HT-29 (cell line): ENCODE measurements at regions not wholly inside any gene's neighbourhood (a gene's known extent, or its start where the extent isn't known, plus 50 kb on each side); places are given as distances from the start of the nearest gene placed in this dataset.
"Not testable (repeated sequence)": the region's sequence is repeated elsewhere in the genome, so short reads cannot be mapped to it uniquely, and the experiment has no call there.

Experiments used
- DNase-seq: peaks from one replicate; pipeline ENCODE4 v3.0.0-alpha.2; 2015; ENCODE audit warnings: low spot score

DNA sequence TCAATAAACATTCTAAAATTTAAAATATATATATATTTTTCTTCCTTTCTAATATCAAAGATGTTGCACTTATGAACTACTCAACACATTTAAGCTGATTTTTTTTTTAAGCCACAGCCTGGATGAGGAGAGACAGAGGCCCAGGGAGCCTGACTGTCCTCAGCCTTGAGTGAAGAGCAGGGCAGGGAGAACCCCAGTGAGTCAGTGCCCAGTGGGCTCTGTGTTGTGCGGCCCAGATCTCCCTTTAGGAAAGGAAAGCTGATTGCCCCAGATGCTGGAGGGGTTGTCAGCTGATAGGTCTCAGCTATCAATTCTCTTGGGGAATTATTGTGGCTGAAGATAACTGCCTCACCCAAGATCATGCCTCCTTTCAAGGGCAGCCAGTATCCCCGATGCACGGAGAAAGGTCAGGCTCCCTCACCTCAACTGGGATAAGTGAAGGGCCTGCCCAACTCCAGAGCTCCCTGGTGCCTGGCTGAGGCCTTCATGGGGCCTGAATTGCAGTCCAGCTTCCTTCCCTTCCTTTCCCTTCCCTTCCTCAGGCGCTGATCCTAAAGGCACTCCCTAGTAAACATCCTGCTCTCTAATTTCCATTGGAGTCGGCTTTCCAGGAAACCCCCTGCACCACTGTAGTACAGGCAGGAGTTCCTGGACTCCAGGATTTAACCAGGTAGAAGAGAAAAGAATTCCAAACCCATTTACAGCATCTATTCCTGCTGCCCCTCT, 106.9 kb upstream of the ATL2 start:
- DNase-seq: no peak

DNA sequence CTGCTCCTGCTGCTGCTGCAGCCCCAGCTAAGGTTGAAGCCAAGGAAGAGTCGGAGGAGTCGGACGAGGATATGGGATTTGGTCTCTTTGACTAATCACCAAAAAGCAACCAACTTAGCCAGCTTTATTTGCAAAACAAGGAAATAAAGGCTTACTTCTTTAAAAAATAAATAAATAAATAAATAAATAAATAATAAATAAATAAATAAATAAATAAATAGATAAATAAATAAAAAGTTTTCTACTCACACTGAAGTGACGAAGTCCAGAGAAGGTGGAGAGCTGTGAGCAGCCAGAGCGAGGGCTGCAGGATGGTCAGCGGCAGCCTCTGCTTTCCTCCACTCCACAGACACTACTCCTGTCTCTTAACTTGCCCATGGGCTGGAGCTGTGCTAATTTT, 105.6 kb upstream of the ATL2 start:
- DNase-seq: not testable (repeated sequence)

DNA sequence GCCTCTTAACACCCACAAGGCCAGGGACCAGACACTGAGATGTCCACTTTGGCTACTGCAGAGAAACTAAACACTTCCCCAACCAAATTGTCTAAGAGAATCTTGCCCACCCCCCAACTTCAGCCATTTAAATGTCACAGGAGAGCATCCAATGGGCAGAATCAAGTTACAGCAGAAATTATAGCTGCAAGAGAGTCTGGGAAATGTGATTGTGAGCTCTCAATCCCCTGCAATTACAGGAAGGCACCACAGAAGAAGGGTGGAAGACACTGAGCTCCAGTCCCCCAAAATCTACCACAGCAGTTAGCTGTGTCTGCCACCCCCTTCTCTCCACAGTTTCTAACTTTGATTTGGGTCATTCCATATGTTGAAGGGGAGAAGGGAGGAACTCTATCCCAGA, 103.5 kb upstream of the ATL2 start:
- no peak for DNase-seq

DNA sequence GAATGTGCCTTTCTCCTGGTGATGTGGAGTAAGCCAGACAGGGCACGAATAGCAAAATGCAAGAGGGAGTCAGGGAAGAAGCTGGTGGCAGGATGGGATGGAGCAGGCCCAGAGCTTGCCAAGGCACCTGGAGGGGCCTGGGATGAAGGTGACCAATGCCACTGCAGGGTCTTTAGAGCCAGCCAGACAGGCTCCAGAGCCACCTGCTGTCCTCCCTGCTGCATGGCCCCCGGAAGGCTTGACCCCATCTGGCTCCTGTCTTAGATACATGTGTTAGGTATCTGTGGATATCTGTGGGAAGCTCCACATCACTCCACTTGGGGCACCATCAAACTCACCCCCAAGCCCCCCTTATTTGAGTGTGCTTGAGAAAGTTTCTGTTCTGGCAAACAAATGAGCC, 99.9 kb upstream of the ATL2 start:
- no peak for DNase-seq

DNA sequence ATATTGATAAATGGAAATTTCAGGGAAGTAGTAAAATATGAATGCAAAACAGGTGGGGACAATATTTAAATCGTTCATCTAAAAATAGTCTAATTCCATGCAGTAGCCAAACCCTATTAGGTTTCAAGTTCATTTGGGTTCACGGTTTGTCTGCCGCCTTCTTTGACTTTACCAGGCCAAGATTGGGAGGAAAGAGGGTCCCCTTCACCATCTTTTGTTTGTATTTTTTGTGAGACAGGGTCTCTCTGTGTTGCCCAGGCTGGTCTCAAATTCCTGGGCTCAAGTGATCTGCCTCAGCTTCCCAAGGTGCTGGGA, 98.5 kb upstream of the ATL2 start:
- no peak for DNase-seq

DNA sequence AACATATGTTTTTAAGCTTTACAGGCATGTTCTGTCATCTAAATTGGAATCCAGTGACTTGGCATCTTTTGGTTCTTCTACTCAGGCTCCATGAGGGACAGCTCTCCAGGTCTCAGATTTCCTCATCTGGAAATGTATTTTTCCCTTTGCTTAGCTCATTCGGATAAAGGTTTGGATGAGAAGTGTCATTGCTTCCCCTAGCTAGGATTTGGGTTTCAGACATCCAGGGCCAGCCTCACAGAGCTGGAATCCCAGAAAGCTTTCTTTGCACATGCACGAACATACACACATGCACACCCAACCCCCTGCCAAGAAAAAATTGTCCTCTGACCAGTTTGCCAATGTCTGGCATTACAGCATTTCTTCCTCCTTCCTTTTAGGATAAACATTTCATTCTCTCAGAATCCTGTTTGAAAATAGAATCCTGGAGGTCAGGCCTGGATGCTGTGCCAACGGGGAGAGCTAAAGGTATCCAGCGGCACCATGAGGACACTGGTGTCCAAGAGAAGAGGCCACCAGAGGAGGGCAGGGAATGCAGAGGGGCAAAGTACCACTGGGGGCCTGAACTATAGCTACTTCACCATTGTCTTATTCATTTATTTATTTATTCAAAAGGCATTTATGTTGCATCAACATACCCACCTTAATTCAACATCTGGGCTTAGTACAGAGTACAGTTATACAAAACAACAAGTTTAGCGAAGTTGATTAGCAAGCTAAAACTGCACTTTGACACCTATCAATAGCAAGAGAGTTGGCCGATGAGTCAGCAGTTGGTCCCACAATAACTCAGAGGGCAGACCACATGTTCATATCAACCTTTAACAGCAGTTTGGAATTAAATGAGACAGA, 97.9 kb upstream of the ATL2 start:
- DNase-seq: peak; percentile 25

DNA sequence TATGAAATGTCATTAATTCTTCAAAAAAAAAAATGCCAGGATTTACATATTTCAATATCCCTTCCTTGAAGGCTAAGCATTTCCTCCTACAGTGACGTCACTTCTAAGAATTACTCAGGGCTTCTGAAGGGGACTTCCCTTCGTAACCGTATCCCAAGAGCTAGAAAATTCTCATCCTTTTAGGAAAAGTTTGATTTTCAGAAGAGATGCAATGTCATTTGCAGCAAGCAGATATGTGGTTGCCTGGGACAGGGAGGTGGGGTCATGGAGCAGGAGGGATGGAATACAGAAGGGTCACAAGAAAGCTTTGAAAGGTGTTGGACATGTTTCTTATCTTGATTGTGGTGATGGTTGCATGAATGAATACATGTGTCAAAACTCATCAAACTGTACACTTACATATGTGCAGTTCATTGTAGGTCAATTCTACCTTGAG, 97.0 kb upstream of the ATL2 start:
- DNase-seq: no peak

DNA sequence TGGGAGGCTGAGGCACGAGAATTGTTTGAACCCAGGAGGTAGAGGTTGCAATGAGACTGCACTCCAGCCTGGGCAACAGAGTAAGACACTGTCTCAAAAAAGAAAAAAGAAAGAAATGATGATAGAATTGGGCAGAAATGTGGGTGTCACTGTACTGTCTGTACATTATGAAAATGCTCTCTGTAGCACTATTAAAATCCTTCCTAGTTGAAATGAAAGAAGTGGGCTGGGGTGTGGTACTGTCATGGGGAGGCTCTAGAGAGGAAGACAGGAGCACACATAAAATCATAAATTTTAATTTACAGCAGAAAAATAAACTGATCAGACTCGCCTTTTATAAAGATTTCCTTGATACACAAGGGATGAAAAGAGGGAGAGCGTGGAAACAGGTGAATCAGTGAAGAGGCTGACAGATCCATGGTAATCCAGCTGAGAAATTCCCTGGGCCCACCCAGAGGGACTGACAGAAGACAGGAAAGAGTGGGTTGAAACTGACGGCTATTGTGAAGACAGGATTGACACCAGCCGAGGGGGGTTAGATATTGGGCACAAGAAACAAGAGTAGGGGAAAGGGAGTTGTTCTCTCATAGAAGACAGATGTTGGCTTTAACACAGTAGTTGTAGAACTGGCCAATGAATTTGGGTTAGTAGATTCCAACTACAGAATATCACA, 96.4 kb upstream of the ATL2 start:
- no peak for DNase-seq

DNA sequence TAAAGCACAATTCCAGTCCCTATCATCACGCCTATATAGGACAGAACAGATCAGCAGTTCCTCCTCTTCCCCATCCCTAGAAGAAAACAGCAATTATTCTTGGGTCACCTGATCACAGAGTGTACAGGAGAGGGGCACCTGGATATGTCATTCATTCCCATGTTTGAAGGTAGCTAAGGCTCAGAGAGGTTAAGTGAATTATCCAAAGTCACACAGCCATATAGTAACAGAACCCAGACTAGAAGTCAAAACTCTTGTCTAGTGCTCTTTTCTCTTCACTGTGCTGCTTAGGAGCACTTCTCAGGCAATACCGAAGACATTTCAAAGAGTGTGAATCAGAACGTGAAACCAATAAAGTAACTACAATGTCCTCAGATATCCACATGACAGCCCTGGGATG, 93.0 kb upstream of the ATL2 start:
- DNase-seq: no peak

DNA sequence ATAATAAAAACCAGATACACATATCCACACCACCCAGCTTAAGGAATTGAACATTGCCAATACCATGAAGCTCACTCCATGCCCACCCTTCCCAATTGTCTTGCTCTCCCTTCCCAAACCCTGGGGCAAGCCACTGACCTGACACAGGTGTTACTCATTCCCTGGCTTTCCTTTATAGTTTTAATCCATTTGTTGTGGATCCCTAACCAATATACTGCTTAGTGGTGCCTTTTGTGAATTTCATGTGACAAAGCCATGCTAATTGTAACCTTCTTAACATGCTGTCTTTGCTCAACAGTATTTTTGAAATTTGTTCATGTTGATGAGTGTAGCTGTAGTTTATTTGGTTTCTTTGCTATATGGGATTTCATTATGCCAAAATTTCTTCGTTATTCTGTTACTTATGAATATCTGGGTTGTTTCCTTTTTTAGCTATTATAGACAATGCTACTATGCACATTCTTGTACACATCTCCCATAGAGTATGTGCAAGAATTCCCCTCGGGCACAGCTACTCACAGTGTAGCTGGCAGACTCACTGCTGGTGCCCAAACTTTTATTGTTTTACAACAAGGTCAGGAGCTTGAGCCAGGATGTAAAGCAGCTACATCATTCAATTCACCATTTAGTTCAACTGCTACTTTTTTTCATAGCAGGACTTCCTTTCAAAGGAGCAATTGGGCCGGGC, 90.8 kb upstream of the ATL2 start:
- DNase-seq: no peak

DNA sequence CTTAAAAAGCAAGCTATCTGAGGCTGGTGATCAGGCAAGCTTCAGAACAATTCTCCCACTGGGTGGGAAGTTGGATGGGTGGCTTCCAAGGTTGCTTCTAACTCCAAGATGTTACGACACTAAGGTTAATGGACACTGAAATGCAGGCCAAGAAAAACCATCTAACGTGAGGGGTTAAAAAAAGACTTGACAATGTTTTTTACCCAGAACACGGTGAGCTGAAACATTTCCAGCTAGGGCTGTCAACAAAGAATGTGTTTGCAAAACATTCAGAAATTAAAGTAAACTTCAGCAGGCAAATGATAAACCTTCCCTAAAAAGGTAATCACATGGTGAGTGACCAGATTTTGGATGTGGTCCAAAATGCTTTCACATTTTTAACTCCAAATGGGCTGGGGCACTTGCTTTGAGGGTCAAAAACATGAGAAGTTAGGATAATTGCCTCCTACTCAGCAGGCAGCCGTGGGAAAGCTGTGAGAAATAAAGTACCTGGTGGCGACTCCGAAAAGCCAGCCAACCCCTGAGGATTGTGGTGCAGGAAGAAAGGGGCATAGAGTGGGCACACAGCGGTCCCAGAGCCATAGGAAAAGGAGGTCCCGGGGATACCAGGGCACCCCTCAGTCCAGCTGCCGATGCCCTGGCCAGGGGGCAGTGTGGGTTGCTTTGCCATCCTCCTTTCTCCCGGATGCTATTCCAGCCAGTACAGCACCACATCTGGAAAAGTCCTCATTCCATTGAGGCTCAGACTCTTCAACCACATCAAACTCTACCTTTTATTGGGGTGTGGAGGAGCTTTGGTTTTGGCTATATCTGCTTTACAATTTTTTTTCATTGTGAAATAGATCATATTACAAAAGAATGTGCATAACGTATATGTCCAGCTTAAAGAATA, 90.0 kb upstream of the ATL2 start:
- no peak for DNase-seq

DNA sequence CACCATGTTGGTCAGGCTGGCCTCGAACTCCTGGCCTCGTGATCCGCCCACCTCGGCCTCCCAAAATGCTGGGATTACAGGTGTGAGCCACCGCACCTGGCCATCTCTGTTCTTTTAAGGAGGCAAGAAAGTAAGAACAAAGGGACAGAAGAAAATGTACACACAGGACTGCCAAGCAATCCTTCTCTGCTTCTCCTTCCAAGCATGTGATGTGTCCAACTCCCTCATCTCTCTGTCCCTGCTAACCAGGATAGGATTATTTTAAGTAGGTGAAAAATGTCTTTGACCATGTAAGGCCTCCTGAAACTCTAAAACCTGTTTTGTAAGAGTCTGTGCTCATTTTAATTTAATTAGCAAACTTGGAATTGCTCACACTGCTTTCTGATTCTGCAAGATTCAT, 89.3 kb upstream of the ATL2 start:
- DNase-seq: no peak

DNA sequence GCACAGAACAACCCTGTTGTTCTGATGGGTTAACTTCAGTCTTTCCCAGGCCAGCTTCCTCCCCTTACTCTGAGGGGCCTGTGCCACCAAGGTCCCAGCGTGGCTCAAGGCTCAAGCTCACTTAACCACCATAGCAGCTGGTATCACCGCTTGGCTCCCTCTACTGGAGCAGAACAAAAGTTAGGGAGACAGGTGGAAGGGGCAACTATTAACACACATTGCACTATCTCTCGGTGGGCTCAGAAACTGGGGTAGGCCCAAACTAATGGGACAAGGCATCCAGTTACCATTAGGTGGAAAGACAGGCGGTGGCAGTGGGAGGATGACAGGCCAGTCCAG, 88.7 kb upstream of the ATL2 start:
- DNase-seq: peak; percentile 53

DNA sequence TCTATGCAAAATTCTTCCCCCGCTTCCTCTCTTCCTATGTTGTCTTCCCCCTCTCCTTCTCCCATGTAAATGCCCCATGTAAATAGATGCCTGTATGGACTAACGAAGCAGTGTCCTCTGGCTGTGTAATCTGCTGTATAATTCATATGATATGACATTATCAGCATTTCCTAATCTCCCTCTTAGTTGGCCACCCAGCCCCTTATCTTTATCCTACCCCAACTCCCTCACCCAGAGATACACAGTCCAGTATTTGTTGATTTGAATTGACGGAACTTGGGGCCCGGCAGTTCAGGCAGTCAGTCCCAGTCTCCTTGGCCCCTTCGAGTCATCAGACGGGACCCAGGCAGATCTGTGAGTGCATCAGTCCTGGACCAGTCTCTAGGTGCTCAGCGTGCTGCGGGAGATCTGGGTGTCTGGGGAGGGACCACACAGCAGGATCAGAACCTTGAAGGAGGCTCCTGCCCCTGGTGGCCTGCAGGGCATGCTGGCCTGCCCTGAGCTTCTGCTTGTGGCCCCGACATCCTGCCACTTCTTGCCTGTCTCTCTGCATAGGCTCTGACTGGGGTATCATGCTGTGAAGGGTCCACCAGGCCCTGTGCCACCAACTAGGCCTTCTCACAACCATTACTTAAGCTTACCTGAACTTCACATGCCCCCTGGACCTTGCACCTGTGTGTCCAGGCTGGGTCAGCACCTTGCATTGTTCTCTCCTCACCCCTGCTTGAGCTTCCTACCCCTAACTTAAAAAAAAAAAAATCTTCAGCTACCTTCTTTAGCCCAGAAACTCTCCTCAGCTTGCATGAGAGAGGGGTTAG, 88.1 kb upstream of the ATL2 start:
- DNase-seq: no peak

DNA sequence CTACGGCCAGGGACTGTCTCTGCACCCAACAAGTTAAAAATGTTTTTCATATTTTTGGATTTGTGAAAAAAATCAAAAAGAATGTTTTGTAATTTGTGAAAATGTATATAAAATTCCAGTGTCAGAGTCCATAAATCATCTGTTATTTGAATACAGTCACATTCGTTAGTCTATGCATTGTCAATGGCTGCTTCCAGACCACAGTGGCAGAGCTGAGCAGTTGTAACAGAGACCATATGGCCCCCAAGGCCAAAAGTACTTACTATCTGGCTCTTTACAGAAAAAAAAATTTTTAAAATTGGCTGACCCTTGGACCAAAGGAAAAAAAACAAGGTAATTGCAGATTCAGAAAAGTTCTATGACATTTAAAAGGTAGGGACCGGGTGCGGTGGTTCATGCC, 86.7 kb upstream of the ATL2 start:
- DNase-seq: no peak

DNA sequence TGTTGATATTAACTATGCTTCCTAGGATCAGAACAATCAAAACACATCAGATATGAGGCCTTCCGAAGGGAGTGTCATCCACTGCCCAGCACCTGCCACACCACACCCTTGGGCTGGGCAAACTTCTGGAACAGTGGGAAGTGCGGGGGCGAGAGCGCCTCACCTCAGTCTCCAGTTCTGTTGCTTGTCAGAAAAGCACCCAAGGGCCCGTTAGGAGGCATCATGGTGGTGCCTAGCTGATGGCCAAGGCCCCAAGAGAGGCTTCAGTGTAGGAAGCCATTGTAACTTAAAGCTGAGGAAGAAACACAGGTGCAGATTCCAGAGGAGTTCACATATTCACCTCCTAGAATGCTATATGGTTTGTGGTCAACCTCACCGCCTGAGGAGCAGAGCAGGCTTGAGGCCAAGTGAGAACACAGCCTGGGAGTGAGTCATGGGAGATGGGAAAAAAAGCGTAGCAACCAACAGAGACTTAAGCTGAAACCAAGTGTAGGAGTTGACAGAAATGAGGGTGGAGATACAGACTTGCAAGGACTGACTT, 85.1 kb upstream of the ATL2 start:
- peak; percentile 91 for DNase-seq

DNA sequence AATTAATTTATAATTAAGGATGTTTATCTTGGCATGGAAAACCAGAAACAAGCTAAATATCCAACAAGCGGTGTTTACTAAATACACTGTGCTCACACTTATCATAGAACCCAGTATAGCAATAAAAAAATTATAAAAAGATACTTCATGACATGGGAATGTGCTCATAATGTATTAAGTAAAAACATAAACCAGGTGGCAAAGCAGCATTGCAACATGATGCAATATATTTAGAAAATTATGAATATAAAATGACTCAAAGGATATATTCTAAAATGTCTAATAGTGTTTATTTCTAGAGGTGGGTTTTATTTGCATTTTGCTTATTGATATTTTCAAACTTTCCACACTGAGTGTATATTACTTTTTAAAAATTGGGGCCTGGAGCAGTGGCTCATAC, 84.4 kb upstream of the ATL2 start:
- no peak for DNase-seq

DNA sequence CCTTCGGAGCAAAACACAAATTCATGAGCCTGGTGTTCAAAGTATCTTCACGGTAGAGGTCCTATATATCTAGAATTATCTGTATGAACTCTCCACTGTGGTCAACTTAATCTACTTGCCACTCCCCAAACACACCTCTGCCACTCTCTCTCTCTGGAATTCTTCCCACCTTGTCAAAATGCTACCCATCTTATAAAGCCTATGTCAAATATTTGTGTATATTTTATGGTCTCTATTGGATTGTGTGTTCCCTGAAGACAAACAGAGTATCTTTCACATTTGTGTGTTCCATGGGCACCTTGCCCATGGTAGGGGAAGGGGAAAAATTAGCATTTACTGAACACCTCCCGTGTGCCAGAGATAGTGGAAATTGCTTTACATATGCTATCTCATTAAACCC, 83.2 kb upstream of the ATL2 start:
- no peak for DNase-seq

DNA sequence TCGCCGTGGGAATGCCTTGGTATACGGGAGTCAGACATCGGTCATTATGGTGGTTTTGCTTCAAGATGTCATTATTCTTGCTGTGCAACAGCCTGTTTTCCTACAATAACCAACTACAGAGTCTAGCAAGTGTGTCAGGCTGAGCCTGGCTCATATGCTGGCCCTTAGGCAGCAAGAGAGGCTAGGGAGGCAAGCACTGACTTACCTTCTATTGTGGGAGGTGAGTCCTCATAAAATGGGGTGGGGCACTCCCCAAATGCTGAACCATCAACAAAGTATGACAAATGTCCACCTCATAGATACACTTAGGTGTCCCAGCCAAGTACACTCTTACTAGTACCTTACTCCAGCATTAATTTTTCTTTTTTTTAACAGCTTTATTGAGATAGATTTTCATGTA, 77.0 kb upstream of the ATL2 start:
- DNase-seq: no peak

DNA sequence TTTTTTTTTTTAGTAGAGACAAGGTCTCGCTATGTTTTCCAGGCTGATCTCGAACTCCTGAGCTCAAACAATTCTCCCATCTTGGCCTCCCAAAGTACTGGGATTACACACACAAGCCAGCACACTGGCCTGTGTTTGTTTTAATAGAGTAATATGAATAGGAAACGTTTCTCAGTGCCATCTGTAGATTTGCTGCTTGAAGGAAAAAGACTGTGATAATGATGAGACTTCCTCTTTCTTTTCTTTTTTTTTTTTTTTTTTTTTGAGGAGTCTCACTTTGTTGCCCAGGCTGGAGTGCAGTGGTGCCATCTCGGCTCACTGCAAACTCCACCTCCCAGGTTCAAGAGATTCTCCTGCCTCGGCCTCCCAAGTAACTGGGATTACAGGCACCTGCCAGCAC, 74.7 kb upstream of the ATL2 start:
- not testable (repeated sequence) for DNase-seq
